ENCODE measurements at regions not wholly inside any gene's neighbourhood (a gene's known extent, or its start where the extent isn't known, plus 50 kb on each side); places are given as distances from the start of the nearest gene placed in this dataset.

DNA sequence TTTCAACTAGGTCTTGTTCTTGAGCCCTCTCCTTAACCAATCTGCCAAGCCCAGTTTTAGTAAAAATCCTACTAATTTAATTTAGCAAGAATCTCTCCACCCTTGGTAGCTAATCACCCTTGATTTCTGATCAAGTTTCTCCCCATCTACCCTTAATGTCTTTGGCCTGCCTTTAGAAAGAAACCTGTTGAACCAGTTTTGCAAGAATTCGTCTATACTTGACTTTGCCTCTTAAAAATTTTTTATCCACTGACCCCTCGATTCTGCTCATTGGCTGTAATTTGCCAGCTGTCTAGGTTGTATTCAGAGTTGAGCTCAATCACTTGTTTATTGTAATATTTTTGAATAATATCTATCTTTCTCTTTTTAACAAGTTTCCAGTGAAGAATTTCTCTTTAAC lies 1138.5 kb downstream of the CDH11 start:
- no peak for FAIRE-seq
- Histone ChIP-seq H3K4me1 (ENCODE audit: control insufficient read depth, extremely low read depth, insufficient read depth, low read length) (no peaks in the 10 kb centered on the region), H3K4me3 (ENCODE audit: control insufficient read depth in 2 of 3, extremely low read depth in 1 of 3, insufficient read depth in 2 of 3, low read depth in 1 of 3, low read length in 3 of 3) (no peak overlapping the region), H3K9me3 (ENCODE audit: control insufficient read depth, low read depth, low read length) (no peaks in the 10 kb centered on the region), H3K27ac (ENCODE audit: control insufficient read depth, insufficient read depth, low read length) (no peak overlapping the region), H3K4me2 (ENCODE audit: control insufficient read depth, extremely low read depth, insufficient read depth, low read depth, low read length) (no peak overlapping the region), H2AFZ (ENCODE audit: control insufficient read depth, low read length) (no peak overlapping the region), H3K79me2 (ENCODE audit: control insufficient read depth, insufficient read depth, low read length) (no peaks in the 10 kb centered on the region), H4K20me1 (ENCODE audit: control insufficient read depth, extremely low read depth, insufficient read depth, low read length) (no peaks in the 10 kb centered on the region), H3K9ac (ENCODE audit: control insufficient read depth, extremely low read depth, insufficient read depth, low read length) (no peak overlapping the region), H3K27me3 (ENCODE audit: control insufficient read depth, extremely low read depth, insufficient read depth, low read length) (no peaks in the 10 kb centered on the region), H3K36me3 (ENCODE audit: control insufficient read depth in 2 of 2, extremely low read depth in 1 of 2, insufficient read depth in 2 of 2, low read length in 2 of 2) (no peaks in the 10 kb centered on the region), H3K9me1 (ENCODE audit: control insufficient read depth, extremely low read depth, insufficient read depth, low read length) (no peaks in the 10 kb centered on the region)
- no peak for DNase-seq (ENCODE audit: low read depth, low spot score)
- dilution Hi-C loops (cut with MboI; ENCODE audit: extremely low pct_ligation_motif_present, low sequenced_read_pairs): no loop called here
- TF ChIP-seq, protein P1, sequence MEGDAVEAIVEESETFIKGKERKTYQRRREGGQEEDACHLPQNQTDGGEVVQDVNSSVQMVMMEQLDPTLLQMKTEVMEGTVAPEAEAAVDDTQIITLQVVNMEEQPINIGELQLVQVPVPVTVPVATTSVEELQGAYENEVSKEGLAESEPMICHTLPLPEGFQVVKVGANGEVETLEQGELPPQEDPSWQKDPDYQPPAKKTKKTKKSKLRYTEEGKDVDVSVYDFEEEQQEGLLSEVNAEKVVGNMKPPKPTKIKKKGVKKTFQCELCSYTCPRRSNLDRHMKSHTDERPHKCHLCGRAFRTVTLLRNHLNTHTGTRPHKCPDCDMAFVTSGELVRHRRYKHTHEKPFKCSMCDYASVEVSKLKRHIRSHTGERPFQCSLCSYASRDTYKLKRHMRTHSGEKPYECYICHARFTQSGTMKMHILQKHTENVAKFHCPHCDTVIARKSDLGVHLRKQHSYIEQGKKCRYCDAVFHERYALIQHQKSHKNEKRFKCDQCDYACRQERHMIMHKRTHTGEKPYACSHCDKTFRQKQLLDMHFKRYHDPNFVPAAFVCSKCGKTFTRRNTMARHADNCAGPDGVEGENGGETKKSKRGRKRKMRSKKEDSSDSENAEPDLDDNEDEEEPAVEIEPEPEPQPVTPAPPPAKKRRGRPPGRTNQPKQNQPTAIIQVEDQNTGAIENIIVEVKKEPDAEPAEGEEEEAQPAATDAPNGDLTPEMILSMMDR (optimal IDR thresholded peaks at IDR 0.05 in 1 of 3, IDR thresholded peaks at IDR 0.05 in 1 of 3, conservative IDR thresholded peaks at IDR 0.05 in 1 of 3; ENCODE audit: extremely low read depth in 1 of 3, insufficient read depth in 2 of 3, low read length in 3 of 3): no peak
- no peak for TF ChIP-seq EZH2 (IDR thresholded peaks at IDR 0.05; ENCODE audit: low read length)

DNA sequence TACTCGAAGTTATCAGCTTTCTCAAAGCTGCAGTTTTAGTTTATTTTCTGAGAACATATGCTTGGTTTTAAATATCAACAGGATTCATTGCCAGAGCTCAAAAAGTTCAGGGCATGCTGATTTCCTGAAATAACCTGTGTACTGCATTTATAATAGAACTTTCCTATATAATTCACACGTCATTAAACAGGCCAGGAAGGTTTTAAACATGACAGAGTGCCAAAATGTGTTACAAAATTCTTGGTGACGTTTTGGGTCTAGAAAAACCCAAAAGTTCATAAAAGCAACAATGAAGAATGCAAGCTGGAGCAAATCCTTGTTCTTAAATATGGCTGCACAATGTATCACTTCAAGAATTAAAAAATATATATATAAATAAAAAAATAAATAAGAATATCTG lies 1139.1 kb downstream of the CDH11 start:
- no peak for DNase-seq (ENCODE audit: low read depth, low spot score)
- no peak overlapping the region for H2AFZ ChIP-seq (ENCODE audit: control insufficient read depth, low read length)
- no peak for FAIRE-seq
- dilution Hi-C loops (cut with MboI; ENCODE audit: extremely low pct_ligation_motif_present, low sequenced_read_pairs): no loop called here
- no peaks in the 10 kb centered on the region for H3K79me2 ChIP-seq (ENCODE audit: control insufficient read depth, insufficient read depth, low read length)
- H3K9me3 ChIP-seq (ENCODE audit: control insufficient read depth, low read depth, low read length): no peaks in the 10 kb centered on the region
- no peaks in the 10 kb centered on the region for H3K9me1 ChIP-seq (ENCODE audit: control insufficient read depth, extremely low read depth, insufficient read depth, low read length)
- no peaks in the 10 kb centered on the region for H3K27me3 ChIP-seq (ENCODE audit: control insufficient read depth, extremely low read depth, insufficient read depth, low read length)
- H3K4me3 ChIP-seq (ENCODE audit: control insufficient read depth in 2 of 3, extremely low read depth in 1 of 3, insufficient read depth in 2 of 3, low read depth in 1 of 3, low read length in 3 of 3): no peak overlapping the region
- H3K27ac ChIP-seq (ENCODE audit: control insufficient read depth, insufficient read depth, low read length): no peak overlapping the region
- H3K9ac ChIP-seq (ENCODE audit: control insufficient read depth, extremely low read depth, insufficient read depth, low read length): no peak overlapping the region
- TF ChIP-seq EZH2 (IDR thresholded peaks at IDR 0.05; ENCODE audit: low read length): no peak
- TF ChIP-seq, protein P1 (optimal IDR thresholded peaks at IDR 0.05 in 1 of 3, IDR thresholded peaks at IDR 0.05 in 1 of 3, conservative IDR thresholded peaks at IDR 0.05 in 1 of 3; ENCODE audit: extremely low read depth in 1 of 3, insufficient read depth in 2 of 3, low read length in 3 of 3): no peak
- no peaks in the 10 kb centered on the region for H4K20me1 ChIP-seq (ENCODE audit: control insufficient read depth, extremely low read depth, insufficient read depth, low read length)
- no peak overlapping the region for H3K4me2 ChIP-seq (ENCODE audit: control insufficient read depth, extremely low read depth, insufficient read depth, low read depth, low read length)
- H3K4me1 ChIP-seq (ENCODE audit: control insufficient read depth, extremely low read depth, insufficient read depth, low read length): no peaks in the 10 kb centered on the region
- no peaks in the 10 kb centered on the region for H3K36me3 ChIP-seq (ENCODE audit: control insufficient read depth in 2 of 2, extremely low read depth in 1 of 2, insufficient read depth in 2 of 2, low read length in 2 of 2)

All from keratinocyte (primary cell).